ENCODE measurements at regions not wholly inside any gene's neighbourhood (a gene's known extent, or its start where the extent isn't known, plus 50 kb on each side); places are given as distances from the start of the nearest gene placed in this dataset.

DNA sequence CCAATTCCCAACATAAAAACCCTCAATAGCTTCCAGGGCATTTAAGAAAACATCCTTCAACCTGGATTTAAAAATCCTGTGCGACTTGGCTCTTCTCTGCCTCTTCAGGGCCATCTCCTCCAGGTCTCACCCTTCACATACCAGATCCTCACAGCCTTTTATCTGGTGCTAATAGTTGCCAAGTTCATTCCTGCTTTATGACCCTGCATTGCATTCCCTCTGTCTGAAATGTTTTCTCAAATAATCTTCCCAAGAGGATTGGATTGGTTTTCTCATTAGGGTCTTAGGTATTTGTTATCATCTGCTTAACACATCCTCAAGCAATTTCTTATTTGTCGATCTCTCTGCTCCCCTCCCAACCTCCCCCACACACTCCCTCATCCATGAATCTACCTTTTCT is 832.0 kb downstream of the GALC start:
- Mint-ChIP-seq H3K4me1 (ENCODE audit: low read depth, unreplicated experiment) (no peaks in the 10 kb centered on the region), H3K27me3 (ENCODE audit: low read depth, unreplicated experiment) (peaks cover 3% of the 10 kb centered on the region), H3K4me3 (ENCODE audit: unreplicated experiment) (no peak overlapping the region), H3K9me3 (ENCODE audit: unreplicated experiment) (peaks cover 5% of the 10 kb centered on the region), H3K27ac (ENCODE audit: unreplicated experiment) (no peak overlapping the region), H3K36me3 (ENCODE audit: low read depth, unreplicated experiment) (no peaks in the 10 kb centered on the region)
- Histone ChIP-seq H3K4me1 (ENCODE audit: insufficient read depth, low read length) (no peaks in the 10 kb centered on the region), H3K4me2 (ENCODE audit: low read length) (no peak overlapping the region), H3K9me3 (ENCODE audit: insufficient read depth, low read depth, low read length) (no peaks in the 10 kb centered on the region), H3K9ac (ENCODE audit: low read length) (no peak overlapping the region), H2AFZ (ENCODE audit: low read depth, low read length) (no peak overlapping the region), H4K20me1 (ENCODE audit: insufficient read depth, low read length) (no peaks in the 10 kb centered on the region), H3K79me2 (ENCODE audit: insufficient read depth, low read length) (no peaks in the 10 kb centered on the region), H3K4me3 (ENCODE audit: insufficient read depth, low read depth, low read length) (no peak overlapping the region), H3K27ac (ENCODE audit: low read depth, low read length) (no peak overlapping the region), H3K27me3 (ENCODE audit: insufficient read depth, low read length) (no peaks in the 10 kb centered on the region), H3K36me3 (ENCODE audit: insufficient read depth, low read length) (no peaks in the 10 kb centered on the region)
- TF ChIP-seq EZH2 (IDR thresholded peaks at IDR 0.05; ENCODE audit: insufficient read depth, low read length): no peak
- TF ChIP-seq, protein P1, sequence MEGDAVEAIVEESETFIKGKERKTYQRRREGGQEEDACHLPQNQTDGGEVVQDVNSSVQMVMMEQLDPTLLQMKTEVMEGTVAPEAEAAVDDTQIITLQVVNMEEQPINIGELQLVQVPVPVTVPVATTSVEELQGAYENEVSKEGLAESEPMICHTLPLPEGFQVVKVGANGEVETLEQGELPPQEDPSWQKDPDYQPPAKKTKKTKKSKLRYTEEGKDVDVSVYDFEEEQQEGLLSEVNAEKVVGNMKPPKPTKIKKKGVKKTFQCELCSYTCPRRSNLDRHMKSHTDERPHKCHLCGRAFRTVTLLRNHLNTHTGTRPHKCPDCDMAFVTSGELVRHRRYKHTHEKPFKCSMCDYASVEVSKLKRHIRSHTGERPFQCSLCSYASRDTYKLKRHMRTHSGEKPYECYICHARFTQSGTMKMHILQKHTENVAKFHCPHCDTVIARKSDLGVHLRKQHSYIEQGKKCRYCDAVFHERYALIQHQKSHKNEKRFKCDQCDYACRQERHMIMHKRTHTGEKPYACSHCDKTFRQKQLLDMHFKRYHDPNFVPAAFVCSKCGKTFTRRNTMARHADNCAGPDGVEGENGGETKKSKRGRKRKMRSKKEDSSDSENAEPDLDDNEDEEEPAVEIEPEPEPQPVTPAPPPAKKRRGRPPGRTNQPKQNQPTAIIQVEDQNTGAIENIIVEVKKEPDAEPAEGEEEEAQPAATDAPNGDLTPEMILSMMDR (IDR thresholded peaks at IDR 0.05; ENCODE audit: insufficient read depth, low read depth, low read length): no peak
- no peak for FAIRE-seq
- DNase-seq (ENCODE audit: low read depth): no peak

- Histone ChIP-seq H3K36me3 (ENCODE audit: insufficient read depth, low read length) (no peaks in the 10 kb centered on the region), H3K4me1 (ENCODE audit: insufficient read depth, low read length) (no peaks in the 10 kb centered on the region), H4K20me1 (ENCODE audit: insufficient read depth, low read length) (no peaks in the 10 kb centered on the region), H3K27ac (ENCODE audit: low read depth, low read length) (no peak overlapping the region), H3K79me2 (ENCODE audit: insufficient read depth, low read length) (no peaks in the 10 kb centered on the region), H3K9me3 (ENCODE audit: insufficient read depth, low read depth, low read length) (no peaks in the 10 kb centered on the region), H3K4me2 (ENCODE audit: low read length) (no peak overlapping the region), H3K9ac (ENCODE audit: low read length) (no peak overlapping the region), H3K27me3 (ENCODE audit: insufficient read depth, low read length) (no peaks in the 10 kb centered on the region), H2AFZ (ENCODE audit: low read depth, low read length) (no peak overlapping the region), H3K4me3 (ENCODE audit: insufficient read depth, low read depth, low read length) (no peak overlapping the region)
- no peak for FAIRE-seq
- Mint-ChIP-seq H3K27ac (ENCODE audit: unreplicated experiment) (no peak overlapping the region), H3K36me3 (ENCODE audit: low read depth, unreplicated experiment) (no peaks in the 10 kb centered on the region), H3K9me3 (ENCODE audit: unreplicated experiment) (peaks cover 4% of the 10 kb centered on the region), H3K4me3 (ENCODE audit: unreplicated experiment) (no peak overlapping the region), H3K4me1 (ENCODE audit: low read depth, unreplicated experiment) (no peaks in the 10 kb centered on the region), H3K27me3 (ENCODE audit: low read depth, unreplicated experiment) (peaks cover 3% of the 10 kb centered on the region)
- TF ChIP-seq, protein P1 (IDR thresholded peaks at IDR 0.05; ENCODE audit: insufficient read depth, low read depth, low read length): no peak
- no peak for TF ChIP-seq EZH2 (IDR thresholded peaks at IDR 0.05; ENCODE audit: insufficient read depth, low read length)
- no peak for DNase-seq (ENCODE audit: low read depth)
These were observed 834.7 kb downstream of the GALC start for GRCh38 chr14:87158283-87158682.

- no peak overlapping the region for H3K4me2 ChIP-seq (ENCODE audit: low read length)
- no peaks in the 10 kb centered on the region for H3K9me3 ChIP-seq (ENCODE audit: insufficient read depth, low read depth, low read length)
- H3K9ac ChIP-seq (ENCODE audit: low read length): no peak overlapping the region
- no peak overlapping the region for H3K4me3 Mint-ChIP-seq (ENCODE audit: unreplicated experiment)
- no peak for TF ChIP-seq EZH2 (IDR thresholded peaks at IDR 0.05; ENCODE audit: insufficient read depth, low read length)
- TF ChIP-seq, protein P1 (IDR thresholded peaks at IDR 0.05; ENCODE audit: insufficient read depth, low read depth, low read length): no peak
- H3K27me3 Mint-ChIP-seq (ENCODE audit: low read depth, unreplicated experiment): peaks cover 4% of the 10 kb centered on the region
- no peaks in the 10 kb centered on the region for H3K4me1 Mint-ChIP-seq (ENCODE audit: low read depth, unreplicated experiment)
- H3K79me2 ChIP-seq (ENCODE audit: insufficient read depth, low read length): no peaks in the 10 kb centered on the region
- no peak for DNase-seq (ENCODE audit: low read depth)
- FAIRE-seq: no peak
- no peak overlapping the region for H3K4me3 ChIP-seq (ENCODE audit: insufficient read depth, low read depth, low read length)
- no peaks in the 10 kb centered on the region for H4K20me1 ChIP-seq (ENCODE audit: insufficient read depth, low read length)
- no peaks in the 10 kb centered on the region for H3K4me1 ChIP-seq (ENCODE audit: insufficient read depth, low read length)
- H3K36me3 ChIP-seq (ENCODE audit: insufficient read depth, low read length): no peaks in the 10 kb centered on the region
- no peak overlapping the region for H3K27ac ChIP-seq (ENCODE audit: low read depth, low read length)
- no peak overlapping the region for H3K27ac Mint-ChIP-seq (ENCODE audit: unreplicated experiment)
- H3K36me3 Mint-ChIP-seq (ENCODE audit: low read depth, unreplicated experiment): no peaks in the 10 kb centered on the region
- H3K9me3 Mint-ChIP-seq (ENCODE audit: unreplicated experiment): peaks cover 4% of the 10 kb centered on the region
- no peak overlapping the region for H2AFZ ChIP-seq (ENCODE audit: low read depth, low read length)
- H3K27me3 ChIP-seq (ENCODE audit: insufficient read depth, low read length): no peaks in the 10 kb centered on the region
These were observed 836.1 kb downstream of the GALC start for GRCh38 chr14:87156878-87157277.
